ENCODE measurements at regions not wholly inside any gene's neighbourhood (a gene's known extent, or its start where the extent isn't known, plus 50 kb on each side); places are given as distances from the start of the nearest gene placed in this dataset.

DNA sequence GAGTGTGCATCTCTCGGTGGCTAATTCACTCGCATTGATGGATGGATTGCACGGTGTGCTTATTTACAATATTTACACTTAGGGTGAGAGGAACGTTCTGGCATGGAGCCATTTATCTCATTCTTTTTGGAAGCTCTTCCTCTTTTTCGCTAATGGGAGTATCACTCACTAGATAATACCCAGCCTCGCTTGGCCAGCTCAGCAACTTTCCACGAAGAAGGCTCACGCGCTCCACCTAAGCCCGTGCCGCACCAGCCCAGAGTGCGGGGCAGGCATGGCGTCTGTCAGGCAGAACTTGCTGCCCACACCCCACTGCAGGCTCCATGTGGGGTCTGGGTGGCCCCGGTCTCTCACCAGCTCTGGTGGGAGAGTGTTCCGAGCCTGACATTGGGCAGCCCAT is 484.9 kb downstream of the NPHP4 start:
- TF ChIP-seq, protein P1, sequence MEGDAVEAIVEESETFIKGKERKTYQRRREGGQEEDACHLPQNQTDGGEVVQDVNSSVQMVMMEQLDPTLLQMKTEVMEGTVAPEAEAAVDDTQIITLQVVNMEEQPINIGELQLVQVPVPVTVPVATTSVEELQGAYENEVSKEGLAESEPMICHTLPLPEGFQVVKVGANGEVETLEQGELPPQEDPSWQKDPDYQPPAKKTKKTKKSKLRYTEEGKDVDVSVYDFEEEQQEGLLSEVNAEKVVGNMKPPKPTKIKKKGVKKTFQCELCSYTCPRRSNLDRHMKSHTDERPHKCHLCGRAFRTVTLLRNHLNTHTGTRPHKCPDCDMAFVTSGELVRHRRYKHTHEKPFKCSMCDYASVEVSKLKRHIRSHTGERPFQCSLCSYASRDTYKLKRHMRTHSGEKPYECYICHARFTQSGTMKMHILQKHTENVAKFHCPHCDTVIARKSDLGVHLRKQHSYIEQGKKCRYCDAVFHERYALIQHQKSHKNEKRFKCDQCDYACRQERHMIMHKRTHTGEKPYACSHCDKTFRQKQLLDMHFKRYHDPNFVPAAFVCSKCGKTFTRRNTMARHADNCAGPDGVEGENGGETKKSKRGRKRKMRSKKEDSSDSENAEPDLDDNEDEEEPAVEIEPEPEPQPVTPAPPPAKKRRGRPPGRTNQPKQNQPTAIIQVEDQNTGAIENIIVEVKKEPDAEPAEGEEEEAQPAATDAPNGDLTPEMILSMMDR (IDR thresholded peaks at IDR 0.05) = no peak
- TF ChIP-seq POLR2A (IDR thresholded peaks at IDR 0.05) = no peak

Measured in lower leg skin (tissue), 3 donors.